ENCODE measurements at regions not wholly inside any gene's neighbourhood (a gene's known extent, or its start where the extent isn't known, plus 50 kb on each side); places are given as distances from the start of the nearest gene placed in this dataset.

GRCh38 chr6:98769546-98769945, 64.8 kb upstream of the POU3F2 start:
- DNase-seq (ENCODE audit: low read depth), result no peak

GRCh38 chr6:98775205-98775604, 59.2 kb upstream of the POU3F2 start:
- TF ChIP-seq CTCF (IDR thresholded peaks at IDR 0.05; ENCODE audit: low read depth, low read length, missing control alignments), result no peak
- no peak for DNase-seq (ENCODE audit: low read depth)
- no peak overlapping the region for H3K4me3 ChIP-seq (ENCODE audit: low read depth, low read length)

More at GRCh38 chr6:98769546-98769945, 64.8 kb upstream of the POU3F2 start:
- H3K4me3 ChIP-seq (ENCODE audit: low read depth, low read length), result no peak overlapping the region
- peak; percentile 26 for TF ChIP-seq CTCF (IDR thresholded peaks at IDR 0.05; ENCODE audit: low read depth, low read length, missing control alignments)

- TF ChIP-seq CTCF (IDR thresholded peaks at IDR 0.05; ENCODE audit: low read depth, low read length, missing control alignments), result no peak
- H3K4me3 ChIP-seq (ENCODE audit: low read depth, low read length), result no peak overlapping the region
- DNase-seq (ENCODE audit: low read depth), result peak; percentile 49
Measured at GRCh38 chr6:98777762-98778161, 56.6 kb upstream of the POU3F2 start.

- DNase-seq (ENCODE audit: low read depth), result no peak
- no peak overlapping the region for H3K4me3 ChIP-seq (ENCODE audit: low read depth, low read length)
- TF ChIP-seq CTCF (IDR thresholded peaks at IDR 0.05; ENCODE audit: low read depth, low read length, missing control alignments), result no peak
Measured at GRCh38 chr6:98779618-98780017, 54.8 kb upstream of the POU3F2 start.

- no peak overlapping the region for H3K4me3 ChIP-seq (ENCODE audit: low read depth, low read length)
- TF ChIP-seq CTCF (IDR thresholded peaks at IDR 0.05; ENCODE audit: low read depth, low read length, missing control alignments), result no peak
- DNase-seq (ENCODE audit: low read depth), result no peak
Measured at GRCh38 chr6:98782772-98783171, 51.6 kb upstream of the POU3F2 start.

- DNase-seq (ENCODE audit: low read depth), result no peak
- no peak for TF ChIP-seq CTCF (IDR thresholded peaks at IDR 0.05; ENCODE audit: low read depth, low read length, missing control alignments)
- no peak overlapping the region for H3K4me3 ChIP-seq (ENCODE audit: low read depth, low read length)
Measured at GRCh38 chr6:98783578-98783977, 50.8 kb upstream of the POU3F2 start.
